Panc1 (cell line): ENCODE measurements at regions not wholly inside any gene's neighbourhood (a gene's known extent, or its start where the extent isn't known, plus 50 kb on each side); places are given as distances from the start of the nearest gene placed in this dataset.

Source experiments
- ATAC-seq: fragments of 200-7000 bp; cut with Tn5 transposase; 2 replicates; pipeline ENCODE4 v1.9.1; 2020; ENCODE audit warnings: mild to moderate bottlenecking, moderate library complexity
- BruUV-seq: library from RNA; stranded (reverse); fragments of 400-500 nt; replicated peaks from 2 replicates; lab custom pipeline; 2021; lab: Mats Ljungman, UMichigan
- CTCF ChIA-PET: fragments of 300-600 bp; sonication (Branson Sonifier 250); formaldehyde crosslinking; loops from one replicate; lab custom pipeline; 2022; ENCODE audit warnings: antibody characterized with exemption; lab: Charles Lee
- POLR2A ChIA-PET: fragments of 300-600 bp; sonication (Branson Sonifier 250); formaldehyde crosslinking; loops from one replicate; lab custom pipeline; 2022; ENCODE audit warnings: antibody characterized with exemption; lab: Charles Lee
- DNase-seq: peaks from one replicate; pipeline ENCODE4 v3.0.0-alpha.2; 2010; ENCODE audit warnings: low read depth, low spot score
- H3K27ac ChIP-seq: 2 replicates; pipeline ENCODE4 v1.5.1; 2011; ENCODE audit warnings: mild to moderate bottlenecking, low read length, inconsistent platforms
- H3K27me3 ChIP-seq: fragments of 200-500 bp; sonication (Bioruptor generic); 2 replicates; pipeline ENCODE4 v1.6.0; 2014; ENCODE audit warnings: low read length, inconsistent platforms; ENCODE audit not compliant: control insufficient read depth, insufficient read depth
- H3K36me3 ChIP-seq: fragments of 200-500 bp; sonication (Bioruptor generic); 2 replicates; pipeline ENCODE4 v1.5.1; 2014; ENCODE audit warnings: inconsistent platforms, mild to moderate bottlenecking, low read length, moderate library complexity; ENCODE audit not compliant: control insufficient read depth, insufficient read depth
- H3K4me1 ChIP-seq: 2 replicates; pipeline ENCODE4 v1.5.1; 2011; ENCODE audit warnings: inconsistent platforms, mild to moderate bottlenecking, low read length, moderate library complexity; ENCODE audit not compliant: control insufficient read depth, insufficient read depth
- H3K4me3 ChIP-seq, 2 experiments: 2 replicates each; pipeline ENCODE4 v1.5.1; 2011 to 2012; ENCODE audit warnings: low read depth in 2 of 2, low read length in 2 of 2, mild to moderate bottlenecking in 2 of 2, inconsistent platforms in 1 of 2, moderate library complexity in 1 of 2
- H3K9me3 ChIP-seq: fragments of 200-500 bp; sonication (Bioruptor generic); 2 replicates; pipeline ENCODE4 v1.5.1; 2014; ENCODE audit warnings: low read depth, mild to moderate bottlenecking, inconsistent platforms, low read length, moderate library complexity; ENCODE audit not compliant: control insufficient read depth, insufficient read depth
- POLR2AphosphoS5 ChIP-seq: IDR thresholded peaks from 2 replicates; pipeline ENCODE4 v1.6.1; 2012; ENCODE audit warnings: mild to moderate bottlenecking, low read depth, low read length, moderate library complexity
- SIN3A ChIP-seq: IDR thresholded peaks from 2 replicates; pipeline ENCODE4 v1.6.1; 2012; ENCODE audit warnings: low read depth, mild to moderate bottlenecking, low read length, moderate library complexity, borderline replicate concordance; ENCODE audit not compliant: insufficient read depth
- TCF7L2 ChIP-seq: IDR thresholded peaks from 2 replicates; pipeline ENCODE4 v1.6.1; 2011; ENCODE audit warnings: mild to moderate bottlenecking, low read depth, low read length, inconsistent platforms
- in situ Hi-C: cut with HindIII; loops from 2 replicates; pipeline ENCODE4 v1.10.0; 2016; ENCODE audit warnings: low sequenced_read_pairs, low pct_unique_long_range_greater_than_20kb
- intact Hi-C: fragments of 100-400 bp; cut with micrococcal nuclease; formaldehyde crosslinking; loops from one replicate; pipeline ENCODE4 v1.10.0; 2022; ENCODE audit not compliant: unreplicated experiment
- TF ChIP-seq, protein P1 (sequence below), 2 experiments: IDR thresholded peaks; 2 replicates each; pipeline ENCODE4 v1.6.1; 2011 to 2012; ENCODE audit warnings: low read depth in 2 of 2, control low read depth in 1 of 2, low read length in 1 of 2, mild to moderate bottlenecking in 1 of 2, moderate library complexity in 1 of 2; ENCODE audit not compliant: insufficient read depth in 1 of 2
- TF ChIP-seq, protein P2 (sequence below): fragments of 450-650 bp; IDR thresholded peaks from 2 replicates; pipeline ENCODE4 v1.5.1; 2017; ENCODE audit warnings: mild to moderate bottlenecking

DNA sequence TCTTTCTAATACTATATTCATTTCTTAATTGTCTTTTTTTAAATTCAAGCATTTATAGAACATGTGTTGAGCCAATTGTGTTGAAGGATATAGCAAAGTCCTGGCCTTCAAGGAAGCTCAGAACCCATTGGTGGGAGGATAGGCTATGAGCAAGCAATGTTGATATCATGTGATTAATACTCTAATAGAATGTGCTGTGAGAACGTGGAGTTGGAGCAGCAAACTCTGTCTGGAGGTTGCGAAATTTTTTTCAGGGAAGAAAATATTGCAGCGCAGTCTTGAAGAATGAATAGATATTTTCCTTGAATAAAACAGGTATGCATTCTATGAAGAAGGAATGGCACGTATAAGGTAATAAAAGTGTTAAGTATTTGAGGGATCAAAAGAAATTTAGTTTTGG is 229.2 kb upstream of the KCNK2 start:
- ChIA-PET CTCF (no interaction called here), POLR2A (no interaction called here)
- intact Hi-C loops, result no loop called here
- in situ Hi-C loops, result no loop called here
- H3K27me3 ChIP-seq, result no peaks in the 10 kb centered on the region
- no peak for ATAC-seq
- H3K27ac ChIP-seq, result no peak overlapping the region
- no TSS peak for BruUV-seq
- no peak for DNase-seq
- H3K9me3 ChIP-seq, result no peaks in the 10 kb centered on the region
- no peak overlapping the region for H3K4me3 ChIP-seq
- H3K4me1 ChIP-seq, result no peaks in the 10 kb centered on the region
- no peak for TF ChIP-seq POLR2AphosphoS5
- no peak for TF ChIP-seq SIN3A
- TF ChIP-seq, protein P1, sequence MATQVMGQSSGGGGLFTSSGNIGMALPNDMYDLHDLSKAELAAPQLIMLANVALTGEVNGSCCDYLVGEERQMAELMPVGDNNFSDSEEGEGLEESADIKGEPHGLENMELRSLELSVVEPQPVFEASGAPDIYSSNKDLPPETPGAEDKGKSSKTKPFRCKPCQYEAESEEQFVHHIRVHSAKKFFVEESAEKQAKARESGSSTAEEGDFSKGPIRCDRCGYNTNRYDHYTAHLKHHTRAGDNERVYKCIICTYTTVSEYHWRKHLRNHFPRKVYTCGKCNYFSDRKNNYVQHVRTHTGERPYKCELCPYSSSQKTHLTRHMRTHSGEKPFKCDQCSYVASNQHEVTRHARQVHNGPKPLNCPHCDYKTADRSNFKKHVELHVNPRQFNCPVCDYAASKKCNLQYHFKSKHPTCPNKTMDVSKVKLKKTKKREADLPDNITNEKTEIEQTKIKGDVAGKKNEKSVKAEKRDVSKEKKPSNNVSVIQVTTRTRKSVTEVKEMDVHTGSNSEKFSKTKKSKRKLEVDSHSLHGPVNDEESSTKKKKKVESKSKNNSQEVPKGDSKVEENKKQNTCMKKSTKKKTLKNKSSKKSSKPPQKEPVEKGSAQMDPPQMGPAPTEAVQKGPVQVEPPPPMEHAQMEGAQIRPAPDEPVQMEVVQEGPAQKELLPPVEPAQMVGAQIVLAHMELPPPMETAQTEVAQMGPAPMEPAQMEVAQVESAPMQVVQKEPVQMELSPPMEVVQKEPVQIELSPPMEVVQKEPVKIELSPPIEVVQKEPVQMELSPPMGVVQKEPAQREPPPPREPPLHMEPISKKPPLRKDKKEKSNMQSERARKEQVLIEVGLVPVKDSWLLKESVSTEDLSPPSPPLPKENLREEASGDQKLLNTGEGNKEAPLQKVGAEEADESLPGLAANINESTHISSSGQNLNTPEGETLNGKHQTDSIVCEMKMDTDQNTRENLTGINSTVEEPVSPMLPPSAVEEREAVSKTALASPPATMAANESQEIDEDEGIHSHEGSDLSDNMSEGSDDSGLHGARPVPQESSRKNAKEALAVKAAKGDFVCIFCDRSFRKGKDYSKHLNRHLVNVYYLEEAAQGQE (IDR thresholded peaks at IDR 0.05; ENCODE audit: insufficient read depth in 1 of 2, low read depth in 2 of 2, low read length in 1 of 2), result no peak
- TF ChIP-seq, protein P2, sequence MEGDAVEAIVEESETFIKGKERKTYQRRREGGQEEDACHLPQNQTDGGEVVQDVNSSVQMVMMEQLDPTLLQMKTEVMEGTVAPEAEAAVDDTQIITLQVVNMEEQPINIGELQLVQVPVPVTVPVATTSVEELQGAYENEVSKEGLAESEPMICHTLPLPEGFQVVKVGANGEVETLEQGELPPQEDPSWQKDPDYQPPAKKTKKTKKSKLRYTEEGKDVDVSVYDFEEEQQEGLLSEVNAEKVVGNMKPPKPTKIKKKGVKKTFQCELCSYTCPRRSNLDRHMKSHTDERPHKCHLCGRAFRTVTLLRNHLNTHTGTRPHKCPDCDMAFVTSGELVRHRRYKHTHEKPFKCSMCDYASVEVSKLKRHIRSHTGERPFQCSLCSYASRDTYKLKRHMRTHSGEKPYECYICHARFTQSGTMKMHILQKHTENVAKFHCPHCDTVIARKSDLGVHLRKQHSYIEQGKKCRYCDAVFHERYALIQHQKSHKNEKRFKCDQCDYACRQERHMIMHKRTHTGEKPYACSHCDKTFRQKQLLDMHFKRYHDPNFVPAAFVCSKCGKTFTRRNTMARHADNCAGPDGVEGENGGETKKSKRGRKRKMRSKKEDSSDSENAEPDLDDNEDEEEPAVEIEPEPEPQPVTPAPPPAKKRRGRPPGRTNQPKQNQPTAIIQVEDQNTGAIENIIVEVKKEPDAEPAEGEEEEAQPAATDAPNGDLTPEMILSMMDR, result no peak
- no peak for TF ChIP-seq TCF7L2
- H3K36me3 ChIP-seq, result no peaks in the 10 kb centered on the region

DNA sequence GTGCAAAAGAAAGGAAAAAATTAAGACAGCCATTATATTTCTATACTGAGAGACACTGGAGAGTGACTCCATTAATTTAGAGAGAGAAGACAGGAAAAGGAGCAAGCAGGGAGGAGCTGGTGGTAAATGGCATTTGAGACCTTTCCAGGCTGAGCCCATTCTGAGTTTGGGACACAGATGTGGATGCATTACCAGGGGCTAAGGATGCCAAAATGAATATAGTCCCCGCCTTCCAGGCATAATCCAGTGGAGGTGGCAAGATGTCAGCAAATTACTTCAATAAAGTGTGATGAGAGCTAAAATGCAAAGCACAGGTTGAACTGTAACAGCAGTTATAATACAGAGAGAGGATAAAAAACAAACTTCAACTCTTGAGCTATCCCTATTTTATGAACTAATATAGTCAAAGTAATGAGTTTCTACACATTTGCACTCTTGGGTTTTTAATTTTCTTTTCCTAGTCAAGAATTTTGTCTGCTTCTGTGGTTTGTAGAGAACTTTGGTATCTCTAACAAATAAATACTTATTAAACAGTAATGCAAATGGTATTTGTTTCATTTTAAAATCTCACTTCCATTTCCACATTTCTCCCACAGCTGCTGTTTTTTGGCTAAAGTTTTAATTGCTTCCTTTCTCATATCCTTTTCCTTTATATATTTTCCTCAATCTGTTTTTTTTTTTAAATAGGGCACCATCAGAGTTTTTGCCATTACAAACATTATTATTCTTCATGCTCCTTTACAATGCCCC is 228.2 kb upstream of the KCNK2 start:
- Histone ChIP-seq H3K4me3 (no peak overlapping the region), H3K27ac (no peak overlapping the region), H3K9me3 (no peaks in the 10 kb centered on the region), H3K27me3 (no peaks in the 10 kb centered on the region), H3K4me1 (no peaks in the 10 kb centered on the region), H3K36me3 (no peaks in the 10 kb centered on the region)
- ChIA-PET CTCF (no interaction called here), POLR2A (no interaction called here)
- ATAC-seq, result no peak
- no TSS peak for BruUV-seq
- DNase-seq, result no peak
- in situ Hi-C loops, result no loop called here
- TF ChIP-seq, protein P2, result no peak
- TF ChIP-seq TCF7L2 (no peak), POLR2AphosphoS5 (no peak), SIN3A (no peak)
- TF ChIP-seq, protein P1 (IDR thresholded peaks at IDR 0.05; ENCODE audit: insufficient read depth in 1 of 2, low read depth in 2 of 2, low read length in 1 of 2), result no peak
- intact Hi-C loops, result no loop called here
